Peyer's patch (tissue), 4 donors: ENCODE measurements at regions not wholly inside any gene's neighbourhood (a gene's known extent, or its start where the extent isn't known, plus 50 kb on each side); places are given as distances from the start of the nearest gene placed in this dataset.

ENCODE experiments used
- POLR2A ChIP-seq, 2 donors: fragments of 450-650 bp; IDR thresholded peaks; one replicate each; pipeline ENCODE4 v1.5.1; 2017; ENCODE audit warnings: antibody characterized with exemption in 2 of 2, mild to moderate bottlenecking in 2 of 2, moderate library complexity in 2 of 2
- TF ChIP-seq, protein P1 (sequence below), 6 experiments: fragments of 450-650 bp in 4 of 6; fragments of 200-600 bp in 2 of 6; sonication (generic) in 1 of 6; IDR thresholded peaks; one replicate each; pipeline ENCODE4 v1.5.1; 2017 to 2019; ENCODE audit warnings: antibody characterized with exemption in 6 of 6, mild to moderate bottlenecking in 3 of 6, moderate library complexity in 1 of 6

DNA sequence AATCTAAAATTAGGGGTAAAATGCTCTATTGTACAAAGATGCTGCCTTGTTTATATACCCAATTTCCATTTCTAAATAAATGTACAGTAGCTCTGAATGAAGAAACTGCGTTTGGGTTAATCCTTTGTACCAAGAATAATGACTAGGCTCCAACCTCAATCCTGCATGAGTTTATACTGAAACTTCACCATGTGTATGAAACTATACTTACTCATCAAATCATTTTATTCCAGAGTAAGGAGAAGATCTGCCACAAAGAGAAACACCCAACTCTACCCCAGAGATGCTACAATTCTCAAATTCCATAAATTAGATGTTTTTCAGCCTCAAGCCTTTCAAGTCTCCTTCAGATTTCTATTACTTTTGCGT lies 53.8 kb upstream of the AKR1E2 start:
- TF ChIP-seq, protein P1, sequence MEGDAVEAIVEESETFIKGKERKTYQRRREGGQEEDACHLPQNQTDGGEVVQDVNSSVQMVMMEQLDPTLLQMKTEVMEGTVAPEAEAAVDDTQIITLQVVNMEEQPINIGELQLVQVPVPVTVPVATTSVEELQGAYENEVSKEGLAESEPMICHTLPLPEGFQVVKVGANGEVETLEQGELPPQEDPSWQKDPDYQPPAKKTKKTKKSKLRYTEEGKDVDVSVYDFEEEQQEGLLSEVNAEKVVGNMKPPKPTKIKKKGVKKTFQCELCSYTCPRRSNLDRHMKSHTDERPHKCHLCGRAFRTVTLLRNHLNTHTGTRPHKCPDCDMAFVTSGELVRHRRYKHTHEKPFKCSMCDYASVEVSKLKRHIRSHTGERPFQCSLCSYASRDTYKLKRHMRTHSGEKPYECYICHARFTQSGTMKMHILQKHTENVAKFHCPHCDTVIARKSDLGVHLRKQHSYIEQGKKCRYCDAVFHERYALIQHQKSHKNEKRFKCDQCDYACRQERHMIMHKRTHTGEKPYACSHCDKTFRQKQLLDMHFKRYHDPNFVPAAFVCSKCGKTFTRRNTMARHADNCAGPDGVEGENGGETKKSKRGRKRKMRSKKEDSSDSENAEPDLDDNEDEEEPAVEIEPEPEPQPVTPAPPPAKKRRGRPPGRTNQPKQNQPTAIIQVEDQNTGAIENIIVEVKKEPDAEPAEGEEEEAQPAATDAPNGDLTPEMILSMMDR (IDR thresholded peaks at IDR 0.05): no peak
- no peak for TF ChIP-seq POLR2A (IDR thresholded peaks at IDR 0.05)
